SU-DHL-6 (cell line): ENCODE measurements at regions not wholly inside any gene's neighbourhood (a gene's known extent, or its start where the extent isn't known, plus 50 kb on each side); places are given as distances from the start of the nearest gene placed in this dataset.

ENCODE experiments used
- H2AFZ ChIP-seq: fragments of 200-600 bp; sonication (generic); 2 replicates; pipeline ENCODE4 v1.6.1; 2014; ENCODE audit warnings: low read depth, mild to moderate bottlenecking, moderate library complexity, mixed read lengths, antibody characterized with exemption, low read length; ENCODE audit not compliant: severe bottlenecking
- H3F3A ChIP-seq: fragments of 200-600 bp; shearing (Covaris generic); 2 replicates; pipeline ENCODE4 v1.6.0; 2016; ENCODE audit warnings: antibody characterized with exemption, mild to moderate bottlenecking; ENCODE audit not compliant: insufficient read depth
- H3K27ac ChIP-seq: fragments of 200-600 bp; sonication (generic); 2 replicates; pipeline ENCODE4 v1.5.1; 2016; ENCODE audit warnings: low read depth, mild to moderate bottlenecking, low read length, moderate library complexity, mixed read lengths
- H3K27me3 ChIP-seq: fragments of 200-600 bp; sonication (generic), shearing (Covaris generic); 2 replicates; pipeline ENCODE4 v1.6.0; 2014; ENCODE audit warnings: mild to moderate bottlenecking, low read length
- H3K36me3 ChIP-seq: fragments of 200-600 bp; sonication (generic); 2 replicates; pipeline ENCODE4 v1.6.1; 2014; ENCODE audit warnings: mild to moderate bottlenecking, low read length, mixed read lengths
- H3K4me2 ChIP-seq: fragments of 300-600, 200-600 bp; shearing (Covaris generic), sonication (generic); 2 replicates; pipeline ENCODE4 v1.6.0; 2014; ENCODE audit warnings: low read length, low read depth, mild to moderate bottlenecking; ENCODE audit not compliant: poor library complexity, severe bottlenecking
- H3K4me3 ChIP-seq: fragments of 200-600 bp; sonication (generic); 2 replicates; pipeline ENCODE4 v1.5.1; 2014; ENCODE audit warnings: antibody characterized with exemption, low read length, mild to moderate bottlenecking, mixed read lengths; ENCODE audit not compliant: insufficient read depth, poor library complexity, severe bottlenecking
- H3K79me2 ChIP-seq: fragments of 200-600 bp; sonication (generic); 2 replicates; pipeline ENCODE4 v1.6.1; 2014; ENCODE audit warnings: mild to moderate bottlenecking, low read length, moderate library complexity; ENCODE audit not compliant: insufficient read depth
- H3K9ac ChIP-seq: fragments of 200-600 bp; sonication (generic); 2 replicates; pipeline ENCODE4 v1.7.0; 2014; ENCODE audit warnings: mild to moderate bottlenecking, low read length
- H3K9me2 ChIP-seq: fragments of 200-600 bp; sonication (generic); replicated peaks from 2 replicates; pipeline ENCODE4 v1.6.1; 2014; ENCODE audit warnings: low read length; ENCODE audit not compliant: insufficient read depth
- H3K9me3 ChIP-seq: fragments of 200-600 bp; sonication (generic); 2 replicates; pipeline ENCODE4 v1.6.1; 2014; ENCODE audit warnings: low read length, mixed read lengths; ENCODE audit not compliant: insufficient read depth
- H4K20me1 ChIP-seq: fragments of 200-600 bp; sonication (generic); 2 replicates; pipeline ENCODE4 v1.6.1; 2014; ENCODE audit warnings: low read depth, mild to moderate bottlenecking, antibody characterized with exemption, low read length, moderate library complexity, mixed read lengths
- EZH2phosphoT487 ChIP-seq: fragments of 200-600 bp; sonication (generic), shearing (Covaris generic); conservative IDR thresholded peaks from 2 replicates; pipeline ENCODE4 v1.6.1; 2018; ENCODE audit warnings: mild to moderate bottlenecking, antibody characterized with exemption, low read length, moderate library complexity, mixed read lengths
- TF ChIP-seq, protein P1 (sequence below): fragments of 200-600 bp; sonication (generic); IDR thresholded peaks from one replicate; pipeline ENCODE4 v1.5.1; 2017; ENCODE audit warnings: antibody characterized with exemption, mild to moderate bottlenecking, low read length, moderate library complexity; ENCODE audit not compliant: insufficient read depth, poor library complexity, severe bottlenecking

DNA sequence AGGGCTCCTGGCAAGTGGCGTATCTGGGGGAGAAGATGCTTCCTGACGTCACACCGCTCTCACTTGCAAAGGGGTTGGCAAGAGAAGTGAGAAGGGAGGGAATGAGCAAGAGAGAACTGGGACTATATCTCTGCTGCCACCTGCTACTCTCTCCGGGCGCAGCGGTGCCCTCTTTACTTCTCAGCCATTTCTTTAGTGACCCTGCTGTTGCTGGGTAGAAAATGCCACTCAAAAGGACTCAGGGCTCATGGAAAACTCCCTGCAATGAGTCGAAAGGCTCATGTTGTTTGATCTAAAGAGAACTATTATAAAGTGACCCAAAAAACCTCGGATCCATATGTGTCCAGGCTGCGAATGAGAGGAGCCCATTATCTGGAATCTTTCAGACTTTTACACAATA lies 401.8 kb downstream of the SAMD5 start:
- no peak overlapping the region for H2AFZ ChIP-seq
- H3K36me3 ChIP-seq: no peaks in the 10 kb centered on the region
- H3K79me2 ChIP-seq: no peaks in the 10 kb centered on the region
- no peak for TF ChIP-seq EZH2phosphoT487
- TF ChIP-seq, protein P1, sequence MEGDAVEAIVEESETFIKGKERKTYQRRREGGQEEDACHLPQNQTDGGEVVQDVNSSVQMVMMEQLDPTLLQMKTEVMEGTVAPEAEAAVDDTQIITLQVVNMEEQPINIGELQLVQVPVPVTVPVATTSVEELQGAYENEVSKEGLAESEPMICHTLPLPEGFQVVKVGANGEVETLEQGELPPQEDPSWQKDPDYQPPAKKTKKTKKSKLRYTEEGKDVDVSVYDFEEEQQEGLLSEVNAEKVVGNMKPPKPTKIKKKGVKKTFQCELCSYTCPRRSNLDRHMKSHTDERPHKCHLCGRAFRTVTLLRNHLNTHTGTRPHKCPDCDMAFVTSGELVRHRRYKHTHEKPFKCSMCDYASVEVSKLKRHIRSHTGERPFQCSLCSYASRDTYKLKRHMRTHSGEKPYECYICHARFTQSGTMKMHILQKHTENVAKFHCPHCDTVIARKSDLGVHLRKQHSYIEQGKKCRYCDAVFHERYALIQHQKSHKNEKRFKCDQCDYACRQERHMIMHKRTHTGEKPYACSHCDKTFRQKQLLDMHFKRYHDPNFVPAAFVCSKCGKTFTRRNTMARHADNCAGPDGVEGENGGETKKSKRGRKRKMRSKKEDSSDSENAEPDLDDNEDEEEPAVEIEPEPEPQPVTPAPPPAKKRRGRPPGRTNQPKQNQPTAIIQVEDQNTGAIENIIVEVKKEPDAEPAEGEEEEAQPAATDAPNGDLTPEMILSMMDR: no peak
- no peaks in the 10 kb centered on the region for H3F3A ChIP-seq
- H3K9ac ChIP-seq: no peak overlapping the region
- no peaks in the 10 kb centered on the region for H3K9me2 ChIP-seq
- H4K20me1 ChIP-seq: no peaks in the 10 kb centered on the region
- H3K27me3 ChIP-seq: no peaks in the 10 kb centered on the region
- H3K27ac ChIP-seq: no peak overlapping the region
- H3K9me3 ChIP-seq: no peaks in the 10 kb centered on the region
- H3K4me2 ChIP-seq: no peak overlapping the region
- H3K4me3 ChIP-seq: no peak overlapping the region

DNA sequence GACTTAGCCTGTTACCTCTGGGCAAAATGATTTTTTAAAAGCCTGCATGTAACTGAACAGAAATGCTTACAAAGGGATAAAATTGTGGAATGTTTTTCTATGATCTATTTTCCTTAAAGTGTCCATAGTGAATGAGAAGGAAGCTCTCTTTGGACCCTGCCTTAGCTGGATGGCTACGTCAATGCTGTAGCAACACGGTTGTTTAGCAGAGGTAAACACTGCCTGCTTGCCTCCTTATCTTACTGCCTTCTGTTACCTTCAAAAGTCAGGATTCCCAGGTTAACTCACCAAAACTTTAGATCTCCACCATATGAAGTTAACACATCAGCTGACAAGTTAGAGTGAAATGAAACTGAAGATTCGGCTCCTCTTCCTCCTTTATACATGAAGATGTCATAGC lies 402.6 kb downstream of the SAMD5 start:
- H4K20me1 ChIP-seq: no peaks in the 10 kb centered on the region
- H3K9me2 ChIP-seq: no peaks in the 10 kb centered on the region
- no peak overlapping the region for H3K4me2 ChIP-seq
- no peak overlapping the region for H3K27ac ChIP-seq
- no peak overlapping the region for H3K4me3 ChIP-seq
- H3K9me3 ChIP-seq: no peaks in the 10 kb centered on the region
- no peaks in the 10 kb centered on the region for H3K79me2 ChIP-seq
- H3K9ac ChIP-seq: no peak overlapping the region
- no peaks in the 10 kb centered on the region for H3F3A ChIP-seq
- H2AFZ ChIP-seq: no peak overlapping the region
- H3K27me3 ChIP-seq: no peaks in the 10 kb centered on the region
- no peak for TF ChIP-seq EZH2phosphoT487
- TF ChIP-seq, protein P1: no peak
- no peaks in the 10 kb centered on the region for H3K36me3 ChIP-seq

DNA sequence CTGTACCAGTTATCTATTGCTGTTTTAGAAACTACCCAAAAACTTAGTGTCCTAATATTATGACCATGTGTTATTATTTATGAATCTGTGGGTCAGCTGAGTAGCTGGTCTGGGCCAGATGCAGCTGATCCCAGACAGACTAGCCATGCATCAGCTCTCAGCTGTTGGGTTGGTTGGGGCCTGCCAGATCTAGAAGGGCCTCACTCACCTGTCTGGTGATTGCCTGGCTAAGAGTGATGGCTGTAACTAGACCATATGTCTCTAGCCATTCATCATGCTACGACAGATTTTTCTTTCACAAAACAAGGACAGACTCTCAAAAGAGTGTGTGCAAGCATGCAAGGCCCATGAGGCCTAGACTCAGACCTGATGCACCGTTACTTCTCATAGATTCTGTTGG lies 403.2 kb downstream of the SAMD5 start:
- Histone ChIP-seq H3K79me2 (no peaks in the 10 kb centered on the region), H3K9me3 (no peaks in the 10 kb centered on the region), H3K27ac (no peak overlapping the region), H3K9me2 (no peaks in the 10 kb centered on the region), H3F3A (no peaks in the 10 kb centered on the region), H3K36me3 (no peaks in the 10 kb centered on the region), H3K4me2 (no peak overlapping the region), H3K27me3 (no peaks in the 10 kb centered on the region), H2AFZ (no peak overlapping the region), H3K9ac (no peak overlapping the region), H4K20me1 (no peaks in the 10 kb centered on the region), H3K4me3 (no peak overlapping the region)
- no peak for TF ChIP-seq EZH2phosphoT487
- TF ChIP-seq, protein P1: no peak
